HG03196 (cell line): ENCODE measurements at regions not wholly inside any gene's neighbourhood (a gene's known extent, or its start where the extent isn't known, plus 50 kb on each side); places are given as distances from the start of the nearest gene placed in this dataset.
"Not testable (repeated sequence)": the region's sequence is repeated elsewhere in the genome, so short reads cannot be mapped to it uniquely, and the experiment has no call there.

Source experiments
- ATAC-seq: cut with Tn5 transposase; IDR thresholded peaks from one replicate; pipeline ENCODE4 v1.9.1; 2021; ENCODE audit not compliant: unreplicated experiment

- ATAC-seq: no peak
Measured at GRCh38 chr7:68206946-68207485, 1210.4 kb downstream of the TYW1 start.

GRCh38 chr7:68207676-68208075 is 1211.0 kb downstream of the TYW1 start:
- ATAC-seq: no peak

GRCh38 chr7:68209486-68209885 is 1212.9 kb downstream of the TYW1 start:
- ATAC-seq: no peak

- no peak for ATAC-seq
Measured at GRCh38 chr7:68213838-68214237, 1217.2 kb downstream of the TYW1 start.

DNA sequence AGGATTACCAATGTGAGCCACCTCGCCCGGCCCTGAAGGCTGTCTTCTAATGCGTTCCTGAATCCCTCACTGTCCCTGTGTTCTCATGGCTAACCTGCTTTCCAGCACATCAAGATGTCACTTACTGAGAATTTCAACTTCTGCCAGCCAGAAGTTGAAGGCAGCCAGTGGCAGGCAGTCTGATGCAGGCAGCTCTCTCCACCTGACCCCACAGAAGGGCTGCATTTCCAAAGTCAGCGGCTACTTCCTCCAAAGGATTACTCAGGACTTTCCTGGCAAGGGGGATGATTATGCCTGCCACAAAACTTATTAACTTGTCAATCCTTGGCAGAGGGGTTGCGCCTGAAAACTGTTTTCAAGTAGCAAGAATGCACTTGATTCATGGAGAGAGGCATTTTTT is 1219.4 kb downstream of the TYW1 start:
- ATAC-seq: no peak

DNA sequence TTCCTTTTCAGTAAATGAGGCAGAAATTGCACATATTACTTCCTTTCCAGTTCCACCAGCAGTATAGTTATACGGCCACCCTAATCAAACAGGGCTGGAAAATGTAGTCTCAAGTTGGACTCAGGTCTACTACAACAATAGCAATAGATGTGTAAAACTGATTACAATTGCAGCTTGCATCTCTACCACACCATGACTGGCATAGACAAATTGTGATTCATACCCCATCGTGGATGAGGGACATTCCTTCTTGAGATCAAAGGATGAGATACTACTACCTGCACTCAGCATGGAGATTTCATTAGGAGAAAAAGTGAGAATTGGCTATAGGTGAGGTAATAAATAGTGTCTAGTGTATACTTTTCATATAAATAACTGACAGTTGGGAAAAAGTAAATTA is 1220.8 kb downstream of the TYW1 start:
- no peak for ATAC-seq

DNA sequence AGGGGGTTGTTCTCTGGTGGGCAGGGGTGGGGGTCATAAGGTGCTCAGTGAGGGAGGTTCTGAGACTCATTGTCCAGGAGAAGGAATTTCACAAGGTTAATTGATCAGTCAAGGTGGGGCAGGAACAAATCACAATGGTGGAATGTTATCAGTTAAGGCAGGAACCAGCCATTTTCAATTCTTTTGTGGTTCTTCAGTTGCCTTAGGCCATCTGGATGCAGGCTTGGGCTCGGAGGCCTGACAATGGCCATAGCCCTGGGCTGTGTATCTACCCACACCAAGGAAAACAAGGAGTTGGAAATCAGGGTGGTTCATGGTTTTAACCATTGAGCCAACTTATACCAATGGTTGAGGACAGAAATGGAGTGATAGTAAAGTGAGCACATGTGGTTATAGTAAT is 1221.8 kb downstream of the TYW1 start:
- ATAC-seq: no peak

DNA sequence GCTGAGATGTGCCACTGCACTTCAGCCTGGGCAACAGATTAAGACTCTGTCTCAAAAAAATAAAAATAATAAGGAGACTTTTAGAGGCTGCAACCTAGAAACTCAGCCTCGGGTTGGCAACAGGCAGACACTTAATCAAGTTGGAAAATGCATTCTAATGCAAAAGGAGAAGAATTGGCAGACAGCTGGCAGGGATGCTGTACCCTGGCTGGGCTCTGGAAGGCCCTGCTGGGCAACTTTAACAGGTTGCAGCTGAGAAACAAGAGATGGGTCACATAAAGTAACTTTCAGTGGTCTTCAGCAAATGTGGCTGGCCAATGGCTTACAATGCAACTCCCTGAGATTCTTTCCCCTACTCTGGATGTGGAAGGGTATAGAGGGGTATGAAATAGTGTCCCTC is 1225.7 kb downstream of the TYW1 start:
- ATAC-seq: no peak

DNA sequence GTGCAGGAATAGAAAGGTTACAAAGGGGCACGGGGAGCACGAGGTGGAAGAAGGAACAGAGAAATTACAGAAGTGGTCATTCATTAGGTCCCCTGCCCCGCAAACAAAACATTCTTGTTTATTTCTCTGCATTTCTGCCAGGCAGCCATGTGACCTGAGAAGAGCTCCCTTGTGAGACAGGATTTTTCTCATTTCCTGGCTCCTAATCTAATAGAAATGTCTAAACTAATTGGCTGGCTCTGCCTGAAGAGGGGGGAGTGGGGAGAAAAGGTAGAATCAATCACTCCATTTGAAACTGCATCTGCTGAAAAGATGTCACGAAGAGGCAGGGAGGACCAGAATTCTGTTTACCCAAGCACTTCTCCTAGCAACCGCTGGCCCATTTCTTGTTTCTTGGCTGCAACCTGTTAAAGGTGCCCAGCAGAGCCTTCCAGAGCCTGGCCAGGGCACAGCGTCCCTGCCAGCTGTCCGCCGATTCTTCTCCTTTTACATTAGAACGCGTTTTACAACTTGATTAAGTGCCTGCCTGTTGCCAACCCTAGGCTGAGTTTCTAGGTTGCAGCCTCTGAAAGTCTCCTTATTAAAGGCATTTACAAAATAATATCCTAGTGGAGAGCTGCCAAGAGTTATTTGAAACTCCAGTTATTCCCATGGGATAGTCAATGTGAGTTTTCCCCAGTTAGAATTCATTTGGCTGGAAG is 1227.6 kb downstream of the TYW1 start:
- no peak for ATAC-seq

GRCh38 chr7:68231011-68231410 is 1234.4 kb downstream of the TYW1 start:
- not testable (repeated sequence) for ATAC-seq

GRCh38 chr7:68235937-68236336 is 1239.3 kb downstream of the TYW1 start:
- ATAC-seq: no peak

- ATAC-seq: no peak
Measured at GRCh38 chr7:68238204-68238805, 1241.7 kb downstream of the TYW1 start.

- no peak for ATAC-seq
Measured at GRCh38 chr7:68243128-68243527, 1246.5 kb downstream of the TYW1 start.

GRCh38 chr7:68244389-68244788 is 1247.8 kb downstream of the TYW1 start:
- no peak for ATAC-seq

DNA sequence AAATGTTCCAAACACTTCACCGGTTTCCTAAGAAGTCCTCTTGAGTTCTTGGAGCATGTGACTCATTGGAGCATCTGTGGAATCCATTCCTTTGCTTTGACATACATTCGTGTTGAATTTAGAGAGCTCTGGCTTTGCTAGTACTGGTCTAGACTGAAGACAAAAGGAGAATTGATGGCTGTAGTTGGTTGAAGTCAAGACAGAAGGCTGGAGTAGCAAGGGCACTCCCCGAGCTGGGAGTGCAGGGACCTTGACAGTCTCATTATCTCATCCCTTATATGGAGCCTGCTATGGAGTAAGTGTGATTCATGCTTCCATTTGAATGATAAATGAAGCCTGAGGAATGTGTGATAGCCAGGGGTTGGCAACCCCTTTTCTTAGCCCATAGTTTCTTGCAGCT is 1249.1 kb downstream of the TYW1 start:
- no peak for ATAC-seq

DNA sequence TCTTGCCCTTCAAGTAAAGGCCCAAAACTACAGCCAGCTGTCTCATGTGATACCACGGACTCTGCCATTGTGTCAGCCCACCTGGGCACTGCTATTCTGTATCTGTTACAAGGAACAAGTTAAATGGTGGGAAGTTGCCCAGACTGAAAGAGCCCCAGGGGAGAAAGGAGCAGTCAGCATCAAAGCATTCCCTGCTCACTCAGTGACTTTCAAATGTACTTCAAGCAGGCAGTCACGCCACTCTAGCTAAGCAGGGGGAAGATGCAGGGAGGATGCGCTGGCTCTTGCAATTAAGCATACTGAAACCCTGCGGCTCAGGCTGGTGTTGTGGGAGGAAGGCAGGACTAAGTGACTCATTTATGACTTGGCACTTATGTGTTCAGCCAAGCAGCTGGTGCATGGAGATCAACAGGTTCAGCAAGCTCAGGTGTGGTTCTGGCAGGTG is 1249.6 kb downstream of the TYW1 start:
- no peak for ATAC-seq

DNA sequence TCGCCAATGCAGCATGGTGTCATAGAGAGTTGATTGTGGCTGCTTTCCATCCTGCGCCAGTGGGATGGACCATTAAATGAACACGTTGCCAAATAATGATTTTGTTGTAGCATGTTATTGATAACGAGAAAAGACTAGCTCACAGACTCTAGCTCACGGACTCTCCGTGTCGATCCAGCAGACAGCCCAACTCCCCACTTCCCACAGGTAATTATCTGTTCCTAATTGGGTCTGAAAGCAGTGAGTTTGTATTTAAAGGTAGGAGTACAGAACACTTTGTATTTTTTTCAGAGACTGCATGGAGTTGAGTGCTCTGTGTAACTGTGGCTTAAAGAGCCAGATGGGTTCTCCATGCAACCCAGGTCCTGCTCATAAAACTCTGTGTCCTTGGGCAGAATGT is 1250.5 kb downstream of the TYW1 start:
- ATAC-seq: no peak

- no peak for ATAC-seq
Measured at GRCh38 chr7:68247571-68247970, 1250.9 kb downstream of the TYW1 start.

GRCh38 chr7:68248973-68249372 is 1252.3 kb downstream of the TYW1 start:
- no peak for ATAC-seq

DNA sequence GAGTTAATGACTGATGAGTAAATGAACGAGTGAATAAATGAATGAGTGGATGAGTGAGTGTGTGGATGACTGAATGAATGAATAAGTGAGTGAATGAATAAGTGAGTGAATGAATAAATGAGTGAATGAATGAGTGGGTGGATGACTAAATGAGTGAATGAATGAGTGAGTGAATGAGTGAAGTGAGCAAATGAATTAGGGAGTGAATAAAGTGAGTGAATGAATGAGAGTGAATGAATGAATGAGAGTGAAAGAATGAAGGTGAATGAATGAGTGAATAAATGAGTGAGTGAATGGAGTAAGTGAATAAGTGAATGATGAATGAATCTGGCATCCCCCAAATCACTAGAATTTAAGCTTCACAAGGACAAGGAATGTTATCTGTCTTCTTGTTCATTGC is 1253.0 kb downstream of the TYW1 start:
- no peak for ATAC-seq

- no peak for ATAC-seq
Measured at GRCh38 chr7:68250143-68250542, 1253.5 kb downstream of the TYW1 start.

DNA sequence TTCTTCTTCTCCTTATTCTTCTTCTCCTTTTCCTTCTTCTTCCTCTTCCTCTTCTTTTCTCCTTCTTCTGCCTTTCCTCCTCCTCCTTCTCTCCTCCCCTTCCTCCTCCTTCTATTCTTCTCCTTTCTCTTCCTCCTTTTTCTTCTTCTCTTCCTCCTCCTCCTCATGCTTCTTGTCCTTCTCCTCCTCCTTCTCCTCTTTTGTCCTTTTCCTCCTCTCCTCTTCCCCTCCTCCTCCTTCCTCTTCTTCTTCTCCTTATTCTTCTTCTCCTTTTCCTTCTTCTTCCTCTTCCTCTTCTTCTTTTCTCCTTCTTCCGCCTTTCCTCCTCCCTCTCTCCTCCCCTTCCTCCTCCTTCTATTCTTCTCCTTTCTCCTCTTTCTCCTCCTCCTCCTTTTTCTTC is 1258.2 kb downstream of the TYW1 start:
- ATAC-seq: not testable (repeated sequence)

DNA sequence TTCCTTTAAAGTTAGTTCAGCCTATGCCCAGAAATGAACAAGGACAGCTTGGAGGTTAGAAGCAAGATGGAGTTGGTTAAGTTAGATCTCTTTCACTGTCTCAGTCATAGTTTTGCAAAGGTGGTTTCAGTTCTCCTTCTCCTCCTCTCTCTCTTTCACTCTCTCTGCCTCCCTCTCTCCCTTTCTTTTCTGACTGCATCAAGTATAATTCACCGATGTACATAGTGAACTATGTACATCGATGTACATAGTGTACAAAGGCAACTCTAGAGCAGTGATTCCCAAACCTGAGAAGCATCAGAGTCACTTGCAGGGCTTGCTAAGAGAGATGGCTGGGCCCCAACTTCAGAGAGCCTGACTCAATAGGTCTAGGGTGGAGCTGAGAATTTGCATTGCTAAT is 1259.7 kb downstream of the TYW1 start:
- ATAC-seq: no peak
